Activated B cell treated with CpG ODN at 0.5 μM for 24 hours (primary cell): ENCODE measurements at regions not wholly inside any gene's neighbourhood (a gene's known extent, or its start where the extent isn't known, plus 50 kb on each side); places are given as distances from the start of the nearest gene placed in this dataset.

Experiments
- ATAC-seq: fragments of 200-7000 bp; cut with Tn5 transposase; one replicate; pipeline ENCODE4 v1.10.0; 2021; ENCODE audit warnings: low read depth, mild to moderate bottlenecking, moderate library complexity
- CTCF ChIA-PET: fragments of 350-600 bp; sonication (Branson Sonifier 250); formaldehyde crosslinking; loops from one replicate; lab custom pipeline; 2021; ENCODE audit warnings: antibody characterized with exemption; lab: Charles Lee
- POLR2A ChIA-PET: fragments of 350-600 bp; sonication (Branson Sonifier 250); formaldehyde crosslinking; loops from one replicate; lab custom pipeline; 2021; ENCODE audit warnings: antibody characterized with exemption; lab: Charles Lee
- DNase-seq: peaks from one replicate; pipeline ENCODE4 v3.0.0; 2022
- H3K27ac Mint-ChIP-seq: one replicate; pipeline ENCODE4 v1.8.0; 2020; ENCODE audit warnings: mixed read lengths
- H3K27me3 Mint-ChIP-seq: one replicate; pipeline ENCODE4 v1.8.0; 2021; ENCODE audit warnings: mixed read lengths
- H3K36me3 Mint-ChIP-seq: one replicate; pipeline ENCODE4 v1.8.0; 2021; ENCODE audit warnings: low read depth, mixed read lengths
- H3K4me1 Mint-ChIP-seq: one replicate; pipeline ENCODE4 v1.8.0; 2021; ENCODE audit warnings: mixed read lengths
- H3K4me3 Mint-ChIP-seq: one replicate; pipeline ENCODE4 v1.8.0; 2020; ENCODE audit warnings: mild to moderate bottlenecking, mixed read lengths
- H3K9me3 Mint-ChIP-seq: one replicate; pipeline ENCODE4 v1.8.0; 2020; ENCODE audit warnings: mixed read lengths
- intact Hi-C: fragments of 100-400 bp; cut with micrococcal nuclease; formaldehyde crosslinking; loops from one replicate; pipeline ENCODE4 v1.15.1; 2024
- TF ChIP-seq, protein P1 (sequence below): fragments of 200-600 bp; IDR thresholded peaks from one replicate; pipeline ENCODE4 v1.8.0; 2022; ENCODE audit warnings: antibody characterized with exemption, mild to moderate bottlenecking

DNA sequence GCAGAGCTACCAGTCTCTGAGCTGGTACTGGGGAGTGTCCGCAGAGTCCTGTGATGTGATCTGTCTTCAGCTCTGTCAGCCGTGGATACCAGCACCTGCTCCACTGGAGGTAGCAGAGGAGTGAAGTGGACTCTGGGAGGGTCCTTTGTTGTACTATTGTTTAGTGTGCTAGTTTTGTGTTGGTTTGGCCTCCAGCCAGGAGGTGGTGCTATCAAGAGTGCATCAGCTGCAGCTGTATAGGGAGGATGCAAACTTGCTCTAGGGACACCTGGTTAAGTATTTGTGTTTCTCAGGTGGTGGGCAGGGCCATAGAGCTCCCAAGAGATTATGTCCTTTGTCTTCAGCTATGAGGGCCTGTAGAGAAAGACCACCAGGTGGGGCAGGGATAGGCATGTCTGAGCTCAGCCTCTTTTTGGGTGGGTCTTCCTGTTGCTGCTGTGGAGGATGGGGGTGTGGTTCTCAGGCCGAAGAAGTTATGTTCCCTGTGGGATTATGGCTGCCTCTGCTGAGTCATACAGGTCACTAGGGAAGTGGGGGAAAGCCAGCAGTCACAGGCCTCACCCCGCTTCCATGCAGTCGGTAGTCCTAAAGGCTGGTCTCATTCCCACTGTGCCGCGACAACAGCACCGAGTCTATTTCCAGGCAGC, 443.2 kb upstream of the TBL1XR1 start:
- POLR2A ChIA-PET: no interaction called here
- no peak for ATAC-seq
- Mint-ChIP-seq H3K27me3 (no peaks in the 10 kb centered on the region), H3K4me3 (no peak overlapping the region), H3K27ac (no peak overlapping the region), H3K9me3 (no peaks in the 10 kb centered on the region), H3K4me1 (peaks cover 5% of the 10 kb centered on the region), H3K36me3 (no peaks in the 10 kb centered on the region)
- DNase-seq: no peak
- CTCF ChIA-PET: no interaction called here
- TF ChIP-seq, protein P1, sequence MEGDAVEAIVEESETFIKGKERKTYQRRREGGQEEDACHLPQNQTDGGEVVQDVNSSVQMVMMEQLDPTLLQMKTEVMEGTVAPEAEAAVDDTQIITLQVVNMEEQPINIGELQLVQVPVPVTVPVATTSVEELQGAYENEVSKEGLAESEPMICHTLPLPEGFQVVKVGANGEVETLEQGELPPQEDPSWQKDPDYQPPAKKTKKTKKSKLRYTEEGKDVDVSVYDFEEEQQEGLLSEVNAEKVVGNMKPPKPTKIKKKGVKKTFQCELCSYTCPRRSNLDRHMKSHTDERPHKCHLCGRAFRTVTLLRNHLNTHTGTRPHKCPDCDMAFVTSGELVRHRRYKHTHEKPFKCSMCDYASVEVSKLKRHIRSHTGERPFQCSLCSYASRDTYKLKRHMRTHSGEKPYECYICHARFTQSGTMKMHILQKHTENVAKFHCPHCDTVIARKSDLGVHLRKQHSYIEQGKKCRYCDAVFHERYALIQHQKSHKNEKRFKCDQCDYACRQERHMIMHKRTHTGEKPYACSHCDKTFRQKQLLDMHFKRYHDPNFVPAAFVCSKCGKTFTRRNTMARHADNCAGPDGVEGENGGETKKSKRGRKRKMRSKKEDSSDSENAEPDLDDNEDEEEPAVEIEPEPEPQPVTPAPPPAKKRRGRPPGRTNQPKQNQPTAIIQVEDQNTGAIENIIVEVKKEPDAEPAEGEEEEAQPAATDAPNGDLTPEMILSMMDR: no peak
- intact Hi-C loops: no loop called here

DNA sequence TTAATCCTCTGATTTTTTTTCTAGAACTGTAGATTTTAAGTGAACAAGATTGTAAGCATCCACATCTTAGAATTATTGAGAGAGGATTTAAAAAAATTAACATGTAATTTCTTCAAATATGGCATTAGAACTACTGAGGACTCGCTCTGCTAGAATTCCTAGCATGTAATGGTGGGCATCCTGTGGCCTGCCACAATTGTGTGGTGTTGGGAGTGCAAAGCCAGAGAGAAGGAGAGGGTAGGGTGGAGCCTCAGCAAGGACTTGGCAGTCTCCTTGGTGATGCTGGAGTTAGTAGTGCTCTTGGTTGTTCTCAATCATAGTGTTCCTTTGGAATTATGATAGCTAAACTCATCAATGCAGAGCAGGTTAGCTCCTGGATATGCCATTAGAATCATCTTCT, 443.9 kb upstream of the TBL1XR1 start:
- Mint-ChIP-seq H3K4me3 (no peak overlapping the region), H3K9me3 (no peaks in the 10 kb centered on the region), H3K4me1 (peaks cover 6% of the 10 kb centered on the region), H3K27me3 (no peaks in the 10 kb centered on the region), H3K36me3 (no peaks in the 10 kb centered on the region), H3K27ac (no peak overlapping the region)
- ChIA-PET POLR2A (no interaction called here), CTCF (no interaction called here)
- no peak for ATAC-seq
- no peak for DNase-seq
- intact Hi-C loops: no loop called here
- TF ChIP-seq, protein P1: no peak

DNA sequence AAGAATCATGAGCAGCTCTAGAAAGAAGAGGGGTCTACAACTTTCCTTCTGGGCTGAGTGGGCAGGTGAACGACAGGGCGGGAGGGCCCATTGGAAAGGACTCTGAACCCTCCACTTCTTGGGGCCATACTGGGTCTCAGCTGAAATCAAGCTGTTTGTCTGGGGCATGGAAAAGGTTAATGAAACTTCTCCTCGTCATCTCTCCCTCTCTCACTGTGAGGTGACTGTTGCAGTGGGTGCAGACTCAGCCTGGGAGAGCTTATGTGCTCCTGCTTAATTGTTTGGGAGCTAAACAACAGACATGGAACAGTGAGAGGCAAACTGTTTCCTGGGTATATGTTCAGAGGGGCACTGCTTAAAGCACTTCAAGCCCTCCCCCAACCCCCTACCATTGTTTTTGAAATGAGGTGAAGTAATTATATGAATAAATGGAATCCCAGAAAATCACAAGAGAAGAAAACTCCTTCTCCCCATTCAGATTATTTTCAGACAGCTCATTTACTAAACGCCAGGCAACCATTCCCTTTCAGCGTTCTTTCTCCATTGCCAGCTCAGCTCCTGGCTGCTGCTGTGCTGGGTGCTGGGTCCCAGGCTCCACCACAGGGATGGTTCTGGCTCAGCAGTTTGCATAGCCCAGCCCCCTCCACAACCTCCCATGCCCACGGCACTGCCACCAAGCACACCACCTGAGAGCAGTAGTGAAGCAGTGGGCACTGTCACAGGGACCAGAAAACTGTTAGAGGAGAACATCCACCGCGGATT, 444.9 kb upstream of the TBL1XR1 start:
- TF ChIP-seq, protein P1: no peak
- ChIA-PET POLR2A (no interaction called here), CTCF (no interaction called here)
- no peak overlapping the region for H3K27ac Mint-ChIP-seq
- no peaks in the 10 kb centered on the region for H3K36me3 Mint-ChIP-seq
- DNase-seq: no peak
- no peaks in the 10 kb centered on the region for H3K9me3 Mint-ChIP-seq
- peaks cover 16% of the 10 kb centered on the region for H3K4me1 Mint-ChIP-seq
- intact Hi-C loops: no loop called here
- ATAC-seq: no peak
- H3K4me3 Mint-ChIP-seq: no peak overlapping the region
- H3K27me3 Mint-ChIP-seq: no peaks in the 10 kb centered on the region

DNA sequence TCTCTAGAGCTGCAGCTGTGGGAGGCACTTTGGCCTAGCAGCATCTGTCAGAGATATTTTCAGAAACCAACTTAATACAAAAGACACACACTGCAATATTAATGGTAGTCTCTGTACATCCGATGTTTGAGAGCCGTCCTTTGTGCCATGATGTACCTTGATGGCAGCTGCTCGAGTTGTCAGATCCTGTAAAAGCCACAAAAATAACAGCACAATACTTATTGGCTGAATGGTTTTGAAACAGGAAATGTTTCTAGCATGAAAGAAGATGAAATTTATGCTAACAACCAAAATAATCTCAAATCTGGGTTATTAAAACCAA, 445.5 kb upstream of the TBL1XR1 start:
- ATAC-seq (no peak), DNase-seq (no peak)
- no peaks in the 10 kb centered on the region for H3K9me3 Mint-ChIP-seq
- H3K4me1 Mint-ChIP-seq: peaks cover 21% of the 10 kb centered on the region
- ChIA-PET POLR2A (no interaction called here), CTCF (no interaction called here)
- H3K27me3 Mint-ChIP-seq: no peaks in the 10 kb centered on the region
- intact Hi-C loops: no loop called here
- TF ChIP-seq, protein P1: no peak
- no peak overlapping the region for H3K4me3 Mint-ChIP-seq
- H3K27ac Mint-ChIP-seq: no peak overlapping the region
- H3K36me3 Mint-ChIP-seq: no peaks in the 10 kb centered on the region

DNA sequence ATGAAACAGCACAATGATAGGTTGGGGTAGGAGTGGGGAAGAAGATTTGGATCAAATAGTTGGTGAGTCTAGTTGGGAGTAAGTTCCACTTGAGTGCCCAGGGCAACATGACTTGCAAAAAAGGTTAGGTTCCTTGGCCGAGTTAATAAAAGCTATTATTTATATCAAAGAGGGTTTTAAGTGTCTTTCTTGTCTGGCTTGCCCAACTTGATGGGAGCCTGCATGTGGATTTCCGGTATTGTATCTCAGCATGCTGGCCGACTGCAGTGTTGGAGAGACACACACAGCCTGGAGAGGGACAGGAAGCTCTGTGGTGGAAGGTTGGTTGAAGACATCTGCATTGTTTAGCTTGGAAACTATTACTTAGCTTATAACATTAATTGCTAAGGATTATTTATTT, 449.5 kb upstream of the TBL1XR1 start:
- no peak for DNase-seq
- peaks cover 30% of the 10 kb centered on the region for H3K4me1 Mint-ChIP-seq
- intact Hi-C loops: loop anchor here (5.0 kb wide), 1 partner anchor 284 kb away; no protein-coding TSS in a partner anchor

More for the DNA sequence above, 449.5 kb upstream of the TBL1XR1 start:
- no peak overlapping the region for H3K27ac Mint-ChIP-seq
- ChIA-PET POLR2A (no interaction called here), CTCF (no interaction called here)
- no peak overlapping the region for H3K4me3 Mint-ChIP-seq
- H3K36me3 Mint-ChIP-seq: no peaks in the 10 kb centered on the region
- TF ChIP-seq, protein P1: no peak
- no peaks in the 10 kb centered on the region for H3K9me3 Mint-ChIP-seq
- no peak for ATAC-seq
- H3K27me3 Mint-ChIP-seq: no peaks in the 10 kb centered on the region
